Fibroblast of gingiva (primary cell): ENCODE measurements at regions not wholly inside any gene's neighbourhood (a gene's known extent, or its start where the extent isn't known, plus 50 kb on each side); places are given as distances from the start of the nearest gene placed in this dataset.
"Not testable (repeated sequence)": the region's sequence is repeated elsewhere in the genome, so short reads cannot be mapped to it uniquely, and the experiment has no call there.

Experiments used
- DNase-seq: peaks from one replicate; pipeline ENCODE4 v3.0.0-alpha.2; 2011; ENCODE audit warnings: low read depth

DNA sequence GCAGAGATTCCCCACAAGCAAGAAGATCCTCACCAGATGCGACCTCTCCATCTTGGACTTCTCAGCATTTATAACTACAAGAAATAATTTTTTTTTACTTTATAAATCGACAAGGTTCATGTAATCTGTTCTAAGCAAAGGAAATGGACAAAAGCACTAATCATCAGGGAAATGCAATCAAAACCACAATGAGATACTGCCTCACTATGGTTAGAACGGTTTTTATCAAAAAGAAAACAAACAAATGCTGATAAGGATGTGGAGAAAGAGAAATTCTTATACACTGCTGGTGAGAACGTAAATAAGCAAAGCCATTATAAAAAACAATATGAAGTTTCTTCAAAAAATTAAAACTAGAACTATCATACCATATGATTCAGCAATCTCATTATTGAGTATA, 1382.6 kb downstream of the ARAP2 start:
- DNase-seq: no peak

DNA sequence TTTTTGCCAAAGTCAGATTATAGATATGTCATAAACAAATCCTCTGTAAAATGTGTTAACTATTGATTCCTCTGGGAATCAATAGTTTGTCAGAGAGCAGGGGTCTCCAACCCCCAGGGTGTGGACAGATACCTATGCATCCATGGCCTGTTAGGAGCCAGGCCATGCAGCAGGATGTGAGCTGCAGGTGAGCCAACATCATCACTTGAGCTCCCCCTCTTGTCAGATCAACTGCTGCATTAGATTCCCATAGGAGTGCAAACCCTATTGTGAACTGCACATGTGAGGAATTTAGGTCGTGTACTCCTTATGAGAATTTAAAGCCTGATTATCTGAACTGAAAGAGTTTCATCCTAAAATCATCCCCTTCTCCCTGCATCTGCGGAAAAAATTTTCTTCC, 1365.4 kb downstream of the ARAP2 start:
- DNase-seq: no peak

GRCh38 chr4:34880246-34880645, 1364.1 kb downstream of the ARAP2 start:
- DNase-seq: no peak

- no peak for DNase-seq
These were observed 1352.4 kb downstream of the ARAP2 start for GRCh38 chr4:34891892-34892291.

DNA sequence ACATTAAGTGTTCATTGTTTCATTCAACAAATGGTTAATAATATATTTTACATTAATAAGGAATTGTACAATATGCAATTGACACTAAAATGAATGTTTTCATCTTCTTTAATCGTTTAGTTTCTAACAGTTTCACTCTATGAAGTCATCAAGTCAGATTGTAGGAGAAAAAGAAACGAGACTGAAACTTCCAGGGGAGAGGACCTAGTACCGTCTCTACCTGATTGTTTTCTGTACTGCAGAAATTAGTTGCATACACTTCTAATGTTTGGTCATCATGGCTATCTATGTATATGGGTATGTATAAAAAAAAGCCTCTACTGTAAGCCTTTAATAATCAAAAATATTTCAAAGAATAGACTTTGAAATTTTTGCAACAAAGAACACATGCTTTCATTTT, 1350.9 kb downstream of the ARAP2 start:
- no peak for DNase-seq

- no peak for DNase-seq
These were observed 1324.3 kb downstream of the ARAP2 start for GRCh38 chr4:34920032-34920431.

DNA sequence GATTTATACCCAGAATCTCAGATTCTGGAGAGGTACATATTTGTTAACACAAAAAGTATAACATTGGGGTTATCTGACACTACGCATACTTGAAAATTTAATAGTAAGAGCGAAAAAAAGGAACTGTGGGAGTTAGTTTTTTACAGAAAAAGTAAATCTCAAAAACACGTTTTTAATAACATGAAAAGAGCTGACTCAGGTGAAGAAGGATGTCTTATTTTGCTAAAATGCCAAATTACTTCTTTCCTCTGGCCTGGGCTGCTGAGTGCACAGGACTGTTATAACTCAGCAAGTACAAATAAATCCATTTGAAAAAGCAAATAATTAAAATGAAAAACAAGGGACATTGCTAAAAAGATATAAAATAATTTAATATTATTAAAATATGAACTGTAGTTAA, 1322.9 kb downstream of the ARAP2 start:
- DNase-seq: no peak

GRCh38 chr4:34922325-34922724, 1322.0 kb downstream of the ARAP2 start:
- DNase-seq: no peak

- DNase-seq: no peak
These were observed 1311.7 kb downstream of the ARAP2 start for GRCh38 chr4:34932591-34932990.

DNA sequence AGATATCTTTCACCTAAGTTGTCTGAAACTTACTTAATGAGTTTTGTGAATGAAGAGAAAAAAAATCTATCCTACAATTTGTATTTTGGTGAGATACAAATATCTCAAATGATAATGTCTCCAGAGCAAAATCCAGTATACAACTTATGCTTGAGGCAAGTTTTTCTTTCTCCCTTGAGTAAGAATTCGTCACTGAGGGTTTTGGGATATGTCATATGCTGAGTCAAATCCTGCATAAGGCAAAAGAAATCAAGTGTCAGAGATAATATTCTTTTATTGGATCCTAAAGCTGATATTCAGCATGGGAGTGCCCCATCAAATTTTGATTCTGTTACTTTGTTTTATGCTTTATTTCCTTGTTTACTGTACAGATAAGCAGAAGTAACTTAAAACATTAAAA, 1308.6 kb downstream of the ARAP2 start:
- DNase-seq: no peak

DNA sequence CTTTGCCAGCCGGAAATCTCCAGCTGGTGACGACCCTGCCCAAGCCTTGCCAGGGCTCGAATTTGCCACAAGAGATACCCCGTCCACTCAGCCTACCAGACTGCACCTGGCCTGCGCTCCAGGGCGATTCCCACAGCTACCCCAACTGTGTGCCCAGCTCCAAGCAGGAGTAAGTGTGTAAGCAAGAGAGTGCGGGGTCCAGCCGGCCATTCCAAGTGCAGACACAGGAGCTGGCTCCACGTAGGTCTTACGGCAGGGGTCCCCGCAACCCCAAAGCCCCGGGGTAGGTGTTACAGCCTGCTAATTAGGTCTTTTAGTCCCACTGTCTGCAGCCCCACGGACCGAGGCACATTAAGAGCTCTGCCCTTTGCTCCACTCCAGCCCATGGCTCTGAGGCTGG, 1305.2 kb downstream of the ARAP2 start:
- DNase-seq: no peak

- no peak for DNase-seq
These were observed 1300.5 kb downstream of the ARAP2 start for GRCh38 chr4:34943741-34944386.

DNA sequence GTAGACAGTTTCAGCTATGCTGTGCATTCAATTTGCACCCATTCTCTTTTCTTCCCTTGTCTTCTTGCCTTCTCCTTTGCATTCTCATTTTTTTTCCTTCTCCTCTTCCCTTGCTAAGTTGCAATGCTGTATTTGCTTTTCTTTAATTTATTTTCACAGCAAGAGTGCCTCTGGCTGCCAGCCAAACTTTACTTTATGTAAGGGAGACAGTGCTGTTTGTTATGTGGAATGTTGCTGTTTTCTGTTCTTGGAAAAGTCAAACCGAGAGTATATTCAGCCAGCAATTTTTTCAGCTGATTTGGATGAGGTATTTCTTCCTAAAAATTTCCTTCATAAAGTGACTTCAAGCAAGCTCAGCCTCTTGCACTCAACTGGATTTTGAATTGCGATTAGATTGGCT, 1293.4 kb downstream of the ARAP2 start:
- DNase-seq: no peak

DNA sequence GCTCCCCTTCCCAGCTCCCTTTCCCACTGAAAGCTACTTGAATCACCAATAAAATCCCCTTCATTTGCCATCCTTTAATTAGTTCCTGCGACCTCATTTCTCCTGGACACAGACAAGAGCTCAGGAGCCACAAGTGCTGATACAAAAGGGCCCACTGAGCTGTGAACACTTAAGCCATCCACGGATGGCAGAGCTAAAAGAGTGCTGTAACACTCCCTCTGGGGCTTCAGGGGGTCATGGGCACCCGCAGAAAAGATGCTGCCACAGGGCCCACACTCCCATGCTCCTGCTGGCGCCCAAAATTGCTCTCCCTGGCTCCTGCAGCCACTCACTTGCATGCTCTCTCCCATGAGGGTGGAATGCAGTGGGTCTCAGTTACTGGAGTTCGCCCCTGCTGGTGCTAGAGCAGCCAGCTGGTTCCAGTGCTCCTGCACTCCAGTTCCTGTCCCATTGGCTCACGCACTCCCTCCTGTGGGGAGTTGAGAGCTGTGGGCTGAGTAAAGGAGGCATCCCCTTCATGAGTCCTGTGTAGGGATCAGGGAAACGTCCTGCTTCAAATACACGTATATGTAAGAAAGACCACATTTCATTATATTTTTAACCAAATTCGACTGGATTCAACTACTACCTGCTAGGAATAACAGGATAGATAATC, 1291.0 kb downstream of the ARAP2 start:
- no peak for DNase-seq

- no peak for DNase-seq
These were observed 1279.7 kb downstream of the ARAP2 start for GRCh38 chr4:34964613-34965012.

- no peak for DNase-seq
These were observed 1272.1 kb downstream of the ARAP2 start for GRCh38 chr4:34972189-34972588.

GRCh38 chr4:34973650-34974312, 1270.5 kb downstream of the ARAP2 start:
- DNase-seq: no peak

GRCh38 chr4:34974313-34974680, 1270.0 kb downstream of the ARAP2 start:
- DNase-seq: no peak

DNA sequence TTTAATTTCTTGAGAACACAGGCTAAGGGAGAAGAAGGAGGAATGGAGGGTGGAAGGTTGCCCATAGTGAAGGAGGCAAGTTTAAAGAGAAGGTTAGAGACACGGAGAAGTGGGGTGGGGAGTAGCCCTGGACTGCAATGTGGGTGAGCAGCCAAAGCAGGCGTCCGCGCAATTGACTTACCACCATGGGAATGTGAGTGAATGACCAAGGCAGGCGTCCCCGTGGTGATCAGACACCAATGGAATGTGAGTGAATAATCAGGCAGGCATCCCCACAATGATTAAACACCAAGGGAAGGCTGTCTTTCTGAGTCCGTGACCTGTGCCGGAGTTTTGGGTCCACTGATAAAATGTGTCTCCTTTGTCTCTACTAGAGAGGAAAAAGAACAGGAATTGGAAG, 1223.1 kb downstream of the ARAP2 start:
- DNase-seq: not testable (repeated sequence)

GRCh38 chr4:35025152-35025834, 1219.0 kb downstream of the ARAP2 start:
- no peak for DNase-seq

DNA sequence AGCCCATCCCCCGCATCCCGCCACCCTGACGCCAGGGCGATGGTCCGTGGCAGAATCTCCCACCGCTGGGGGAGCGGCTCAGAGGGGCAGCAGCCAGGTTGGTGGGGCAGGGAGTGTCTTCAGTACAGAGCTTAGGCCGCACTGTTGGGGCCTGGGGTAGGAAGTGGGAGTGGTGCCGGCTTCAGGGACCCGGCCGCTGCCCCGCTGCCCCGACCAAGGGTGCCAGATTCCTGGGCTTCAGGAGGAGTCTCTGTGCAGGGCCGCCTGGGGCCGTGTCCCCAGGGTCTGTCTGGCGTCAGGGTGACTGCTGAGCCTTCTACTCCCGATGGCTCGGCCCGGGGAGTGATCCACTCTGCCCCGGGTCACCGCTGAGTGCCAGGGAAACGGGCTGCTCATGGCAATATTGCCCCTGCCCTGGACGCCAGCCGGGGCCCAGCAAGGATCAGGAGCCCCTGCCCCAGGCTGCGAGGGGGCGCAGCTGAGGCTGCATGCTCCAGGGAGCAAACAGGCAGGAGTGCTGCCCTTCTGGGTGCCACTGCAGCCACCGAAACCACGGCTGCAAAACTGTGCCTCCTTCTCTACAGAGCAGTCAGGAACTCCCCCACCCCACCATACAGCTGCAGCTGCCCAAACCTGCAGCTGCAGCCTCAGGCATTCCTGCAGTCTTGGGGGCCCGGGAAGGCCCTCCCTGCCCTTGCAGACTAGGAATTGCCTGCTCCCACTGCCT, 1206.1 kb downstream of the ARAP2 start:
- no peak for DNase-seq

DNA sequence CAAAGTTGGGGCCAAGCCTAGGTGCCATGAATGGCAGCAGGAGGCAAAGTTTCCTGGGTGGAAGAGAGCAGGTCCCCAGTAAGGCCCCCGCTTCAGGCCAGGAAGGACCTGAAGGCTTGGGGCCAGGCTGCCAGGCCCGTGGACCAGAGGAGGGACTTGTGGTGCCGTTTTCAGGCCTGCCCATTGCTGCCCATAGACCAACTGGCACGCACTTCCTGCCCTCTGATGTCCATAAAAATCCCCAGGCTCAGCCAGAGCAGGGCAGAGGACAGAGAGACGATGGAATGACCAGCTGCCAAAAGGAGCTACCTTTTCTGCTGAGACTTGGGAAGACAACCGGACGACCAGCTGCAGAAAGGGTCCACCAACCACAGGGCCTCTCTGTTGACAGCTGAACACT, 1205.5 kb downstream of the ARAP2 start:
- no peak for DNase-seq
